ENCODE measurements at regions not wholly inside any gene's neighbourhood (a gene's known extent, or its start where the extent isn't known, plus 50 kb on each side); places are given as distances from the start of the nearest gene placed in this dataset.

DNA sequence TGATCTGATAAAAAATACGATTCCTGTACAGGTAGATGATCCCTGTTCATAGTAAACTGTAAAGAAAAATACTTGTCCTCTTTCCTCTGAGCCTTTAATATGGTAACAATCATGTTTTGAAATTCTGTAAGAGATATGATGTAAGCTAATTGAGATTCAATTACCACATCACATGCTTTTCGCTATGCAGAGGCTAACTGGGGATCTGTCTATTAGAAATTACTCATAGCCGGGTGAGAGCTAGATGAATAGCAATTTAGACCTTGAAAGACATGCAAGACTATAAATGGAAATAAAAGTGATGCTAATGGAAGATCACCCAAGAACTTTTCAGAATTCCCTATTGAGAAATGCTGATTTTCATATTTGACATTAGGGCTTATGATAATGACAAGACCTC lies 579.9 kb upstream of the ZNF717 start:
- no peak for TF ChIP-seq POLR2A (IDR thresholded peaks at IDR 0.05; ENCODE audit: low read depth, low read length)
- no peak for TF ChIP-seq TAF1 (IDR thresholded peaks at IDR 0.05; ENCODE audit: low read depth, low read length)
- no peak for TF ChIP-seq POLR2AphosphoS5 (IDR thresholded peaks at IDR 0.05; ENCODE audit: low read depth, low read length)
- TF ChIP-seq SPI1 (IDR thresholded peaks at IDR 0.05; ENCODE audit: low read depth, low read length): no peak
- no peak for TF ChIP-seq POU2F2 (IDR thresholded peaks at IDR 0.05; ENCODE audit: low read depth, low read length)
- TF ChIP-seq PAX5 (IDR thresholded peaks at IDR 0.05; ENCODE audit: insufficient read depth, low read length, severe bottlenecking): no peak
